Fibroblast of gingiva (primary cell): ENCODE measurements at regions not wholly inside any gene's neighbourhood (a gene's known extent, or its start where the extent isn't known, plus 50 kb on each side); places are given as distances from the start of the nearest gene placed in this dataset.
A peak's percentile ranks its signal among the peaks of the same experiment; 100 is the strongest.
"Not testable (repeated sequence)": the region's sequence is repeated elsewhere in the genome, so short reads cannot be mapped to it uniquely, and the experiment has no call there.

Source experiments
- DNase-seq: peaks from one replicate; pipeline ENCODE4 v3.0.0-alpha.2; 2011; ENCODE audit warnings: low read depth

- DNase-seq: no peak
These were observed 308.8 kb downstream of the RPIA start for GRCh38 chr2:89000235-89000634.

- not testable (repeated sequence) for DNase-seq
These were observed 312.8 kb downstream of the RPIA start for GRCh38 chr2:89004238-89004637.

GRCh38 chr2:89020566-89020965 is 329.1 kb downstream of the RPIA start:
- DNase-seq: not testable (repeated sequence)

DNA sequence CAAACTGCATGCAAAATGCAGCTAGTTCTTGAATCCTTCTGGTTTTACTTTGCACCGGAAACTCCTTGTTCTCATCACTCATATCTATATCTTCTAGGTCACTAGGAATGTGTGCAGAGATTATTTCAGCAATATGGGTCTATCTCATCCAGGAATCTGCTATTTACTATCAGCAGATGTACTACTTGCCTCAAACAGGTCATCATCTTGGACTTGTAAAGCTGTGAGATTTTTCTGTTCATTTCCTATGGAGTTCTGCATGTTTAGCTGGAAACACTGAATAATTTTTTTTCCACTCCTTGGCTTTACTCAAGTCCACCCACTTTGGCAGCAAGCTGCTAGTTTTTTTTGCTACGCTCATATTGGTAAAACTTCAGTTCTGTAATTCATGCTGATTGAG is 334.8 kb downstream of the RPIA start:
- not testable (repeated sequence) for DNase-seq

DNA sequence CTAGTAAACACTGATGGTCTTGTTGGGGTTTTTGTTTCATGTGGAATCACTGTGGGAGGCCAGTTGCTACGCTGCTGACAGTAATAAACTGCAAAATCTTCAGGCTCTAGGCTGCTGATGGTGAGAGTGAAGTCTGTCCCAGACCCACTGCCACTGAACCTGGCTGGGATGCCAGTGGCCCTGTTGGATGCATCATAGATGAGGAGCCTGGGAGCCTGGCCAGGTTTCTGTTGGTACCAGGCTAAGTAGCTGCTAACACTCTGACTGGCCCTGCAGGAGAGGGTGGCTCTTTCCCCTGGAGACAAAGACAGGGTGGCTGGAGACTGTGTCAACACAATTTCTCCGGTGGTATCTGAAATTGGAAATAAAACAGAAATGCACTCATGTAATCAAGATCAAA is 335.6 kb downstream of the RPIA start:
- DNase-seq: not testable (repeated sequence)

DNA sequence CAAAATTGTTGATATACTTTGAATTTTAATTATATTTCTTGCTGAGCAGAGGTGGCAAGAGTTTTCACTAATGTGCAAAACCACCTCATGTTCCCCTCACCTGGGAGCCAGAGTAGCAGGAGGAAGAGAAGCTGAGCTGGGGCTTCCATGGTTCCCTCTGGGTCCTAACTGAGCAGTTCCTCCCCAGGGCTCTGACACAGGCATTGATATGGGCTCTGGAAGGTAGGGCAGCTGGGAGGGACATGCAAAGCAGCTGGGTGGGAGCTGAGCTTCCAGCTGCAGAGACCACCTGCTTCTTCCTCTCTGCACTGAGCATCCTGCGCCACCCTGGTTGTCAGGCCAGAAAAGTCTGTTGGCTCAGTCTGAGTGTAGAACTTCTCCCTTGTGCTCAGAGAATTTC is 336.1 kb downstream of the RPIA start:
- DNase-seq: not testable (repeated sequence)

GRCh38 chr2:89029257-89029656 is 337.8 kb downstream of the RPIA start:
- not testable (repeated sequence) for DNase-seq

DNA sequence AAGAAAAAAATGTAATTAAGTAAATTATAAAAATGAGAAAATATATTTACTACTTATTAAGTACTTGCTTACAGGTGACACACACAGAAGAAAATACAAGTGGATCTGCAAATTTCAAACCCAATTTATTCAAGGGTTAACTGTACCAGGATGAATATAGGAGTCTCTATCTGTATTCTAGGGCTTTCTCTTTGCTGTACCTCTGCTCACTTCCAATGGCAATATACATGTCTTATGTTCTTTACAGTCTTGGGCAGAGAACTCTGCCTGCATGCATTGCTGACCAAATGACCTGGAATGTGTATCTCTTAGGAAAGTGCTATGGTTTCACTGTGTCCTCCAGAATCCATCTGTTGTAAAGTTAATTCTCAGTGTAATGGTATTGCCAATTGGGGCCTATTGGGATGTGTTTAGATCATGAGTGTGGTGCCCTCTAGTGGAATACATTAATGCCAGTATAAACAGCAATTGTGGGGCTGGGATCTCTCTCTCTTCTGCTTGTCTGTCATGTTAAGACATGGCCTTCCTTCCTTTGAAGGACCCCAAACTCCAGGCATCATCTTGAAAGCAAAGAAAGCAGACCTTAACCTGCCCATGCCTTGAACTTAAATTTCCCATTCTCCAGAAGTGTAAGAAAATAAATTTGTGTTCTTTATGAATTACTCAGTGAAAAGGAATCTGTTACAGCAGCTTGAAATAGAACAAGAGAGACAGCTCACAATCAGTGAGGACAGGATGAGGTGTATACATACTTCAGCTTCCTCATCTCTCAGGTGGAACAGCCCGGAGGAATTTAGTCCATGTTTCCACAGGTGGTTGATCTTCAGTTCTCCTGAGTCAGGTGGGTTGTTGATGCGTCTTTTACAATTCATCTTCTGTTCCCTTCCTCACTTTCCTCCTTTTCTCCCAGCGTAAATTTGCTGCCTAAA is 356.9 kb downstream of the RPIA start:
- DNase-seq: peak; percentile 14

DNA sequence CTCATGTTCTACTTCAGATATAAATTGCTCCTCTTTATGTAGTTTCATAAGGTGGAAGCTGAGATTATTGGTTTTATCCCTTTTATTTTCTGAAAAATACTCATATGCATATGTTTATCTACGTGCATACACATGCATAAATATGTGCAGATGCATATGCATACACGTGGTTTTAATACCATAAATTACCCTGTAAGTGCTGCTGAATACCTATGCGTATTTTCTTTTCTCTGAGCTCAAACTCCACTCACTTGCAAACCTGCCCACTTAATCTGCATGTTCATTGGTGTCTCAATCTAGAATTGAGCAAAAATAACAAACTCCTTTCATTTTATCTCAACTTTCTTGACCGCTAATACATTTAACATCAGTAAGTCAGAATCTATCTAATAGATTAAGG is 367.1 kb downstream of the RPIA start:
- DNase-seq: not testable (repeated sequence)

- DNase-seq: not testable (repeated sequence)
These were observed 369.7 kb downstream of the RPIA start for GRCh38 chr2:89061174-89061573.

DNA sequence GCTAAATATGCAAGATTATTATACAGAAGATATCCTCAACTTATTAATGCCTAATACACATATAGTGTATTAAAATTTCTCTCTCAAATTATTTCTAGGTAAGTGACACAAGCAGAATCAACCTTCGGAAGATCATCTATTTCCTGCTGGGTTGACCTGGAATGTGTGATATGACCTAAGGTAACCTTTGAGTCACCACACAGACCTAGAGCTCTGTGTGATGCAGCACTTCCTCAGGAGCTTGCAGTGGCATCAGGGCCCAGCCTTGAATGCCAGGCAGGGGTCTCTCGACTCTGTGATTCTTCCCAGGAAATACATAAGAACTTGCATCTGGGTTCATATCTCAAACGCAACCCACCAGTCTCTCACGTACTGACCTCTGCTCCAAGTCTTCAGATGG is 385.3 kb downstream of the RPIA start:
- DNase-seq: not testable (repeated sequence)

GRCh38 chr2:89092911-89093310 is 401.4 kb downstream of the RPIA start:
- not testable (repeated sequence) for DNase-seq

DNA sequence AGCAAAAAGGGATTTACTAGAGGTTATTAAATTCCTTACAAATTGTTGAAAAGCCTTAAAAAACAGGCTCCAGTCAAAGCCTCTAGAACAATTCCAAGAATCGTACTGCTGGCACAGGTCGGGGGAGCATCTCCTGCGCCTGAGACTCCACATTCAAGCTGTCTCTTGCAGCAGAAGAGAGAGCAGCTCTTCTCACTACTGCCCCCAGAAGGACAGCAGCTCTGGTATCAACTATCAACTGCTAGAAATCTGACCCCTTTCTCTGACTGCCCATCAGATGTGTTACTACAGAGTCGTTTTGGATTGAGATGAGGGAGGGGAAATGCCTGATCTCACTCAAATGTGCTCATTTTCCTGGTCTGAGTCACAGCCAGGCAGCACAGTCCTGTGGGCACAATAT is 403.6 kb downstream of the RPIA start:
- DNase-seq: not testable (repeated sequence)

DNA sequence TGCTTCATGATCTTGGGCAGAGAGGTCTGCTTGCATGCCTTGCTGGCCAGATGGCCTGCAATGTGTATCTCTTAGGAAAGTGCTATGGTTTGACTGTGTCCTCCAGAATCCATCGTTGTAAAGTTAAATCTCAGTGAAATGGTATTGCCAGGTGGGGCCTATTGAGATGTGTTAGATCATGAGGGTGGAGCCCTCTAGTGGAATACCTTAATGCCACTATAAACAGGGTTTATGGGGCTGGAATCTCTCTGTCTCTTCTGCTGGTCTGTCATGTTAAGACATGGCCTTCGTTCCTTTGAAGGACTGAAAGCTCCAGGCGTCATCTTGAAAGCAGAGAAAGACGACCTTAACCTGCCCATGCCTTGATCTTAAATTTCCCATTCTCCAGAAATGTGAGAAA is 411.1 kb downstream of the RPIA start:
- not testable (repeated sequence) for DNase-seq

DNA sequence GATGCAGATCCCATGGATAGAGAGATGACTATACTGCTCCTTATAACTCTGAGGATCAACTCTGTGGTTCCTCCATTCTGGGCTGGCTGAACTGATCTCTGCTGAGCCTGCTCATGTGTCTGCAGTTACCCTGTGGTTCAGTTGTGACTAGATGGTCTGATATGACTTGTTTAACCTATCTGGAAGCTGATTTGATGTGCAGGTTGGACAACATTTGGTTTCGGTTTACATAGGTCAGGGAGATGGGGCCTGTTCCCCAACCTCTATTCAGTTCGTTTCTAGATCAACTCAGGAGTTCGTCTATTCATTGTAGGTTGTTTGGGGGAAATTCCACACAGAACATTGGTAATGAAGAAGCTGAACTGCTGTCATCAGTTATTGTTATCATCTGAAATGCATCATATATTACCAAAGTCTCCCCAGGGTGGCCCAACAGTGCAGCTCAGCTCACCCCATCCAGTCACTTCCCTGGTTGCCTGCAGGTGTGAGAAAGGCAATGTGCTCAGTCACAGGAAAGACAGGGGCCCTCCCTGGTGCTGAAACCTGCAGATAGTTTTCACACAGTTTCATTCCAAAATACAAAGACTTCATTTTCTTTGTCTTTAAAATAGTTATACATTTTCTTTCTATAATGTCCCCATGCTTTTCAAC is 415.0 kb downstream of the RPIA start:
- DNase-seq: not testable (repeated sequence)

DNA sequence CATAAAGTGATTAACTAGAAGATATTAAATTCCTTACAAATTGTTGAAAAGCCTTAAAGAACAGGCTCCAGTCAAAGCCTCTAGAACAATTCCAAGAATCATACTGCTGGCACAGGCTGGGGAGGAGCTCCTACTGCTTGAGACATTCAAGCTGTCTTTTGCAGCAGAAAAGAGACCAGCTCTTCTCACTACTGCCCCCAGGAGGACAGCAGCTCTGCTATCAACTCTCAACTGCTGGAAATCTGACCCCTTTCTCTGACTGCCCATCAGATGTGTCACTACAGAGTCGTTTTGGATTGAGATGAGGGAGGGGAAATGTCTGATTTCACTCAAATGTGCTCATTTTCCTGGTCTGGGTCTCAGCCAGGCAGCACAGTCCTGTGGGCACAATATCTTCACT is 421.0 kb downstream of the RPIA start:
- not testable (repeated sequence) for DNase-seq

- DNase-seq: not testable (repeated sequence)
These were observed 421.8 kb downstream of the RPIA start for GRCh38 chr2:89113286-89113685.

DNA sequence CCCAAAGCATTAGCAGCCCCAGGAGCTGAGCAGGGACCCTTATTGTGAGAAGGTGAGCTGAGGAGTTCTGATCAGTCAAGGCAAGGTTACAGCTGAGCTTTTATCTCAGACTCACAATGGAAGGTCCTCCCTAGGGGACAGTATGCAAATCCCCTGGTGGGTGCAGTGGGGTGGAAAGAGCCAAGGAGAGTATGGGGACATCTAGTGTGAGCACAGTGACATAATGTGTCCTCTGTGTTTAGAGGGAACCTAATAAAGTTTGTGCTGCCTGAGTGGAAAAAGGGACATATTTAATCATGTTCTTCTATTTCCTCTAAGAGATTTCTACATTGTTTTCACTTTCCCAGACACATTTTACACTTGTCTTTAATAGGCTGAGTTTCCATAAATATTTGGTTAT is 438.0 kb downstream of the RPIA start:
- not testable (repeated sequence) for DNase-seq

GRCh38 chr2:89130665-89131308 is 439.3 kb downstream of the RPIA start:
- not testable (repeated sequence) for DNase-seq

GRCh38 chr2:89142959-89143358 is 451.5 kb downstream of the RPIA start:
- not testable (repeated sequence) for DNase-seq

- DNase-seq: not testable (repeated sequence)
These were observed 453.9 kb downstream of the RPIA start for GRCh38 chr2:89145342-89145741.

- DNase-seq: not testable (repeated sequence)
These were observed 456.8 kb downstream of the RPIA start for GRCh38 chr2:89148256-89148655.

DNA sequence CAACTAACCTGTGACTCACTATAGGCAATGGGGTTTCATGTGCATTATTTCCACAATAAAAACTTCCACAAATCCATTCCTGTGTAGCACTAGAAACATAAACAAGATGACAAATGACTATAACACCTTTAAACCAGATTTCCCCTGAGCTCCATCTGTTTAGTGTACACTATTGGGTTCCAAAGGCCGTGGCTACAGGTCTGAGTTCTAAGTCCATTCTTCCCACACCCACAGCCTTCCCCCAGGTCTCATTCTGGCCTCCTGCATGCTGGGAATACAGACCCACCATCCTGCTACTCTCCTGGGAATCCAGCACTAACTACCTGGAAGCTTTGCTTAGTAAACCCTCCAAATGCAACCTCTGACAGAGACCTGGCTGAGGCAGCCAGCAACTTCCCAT is 460.2 kb downstream of the RPIA start:
- DNase-seq: not testable (repeated sequence)
